Neural cell (in vitro differentiated cells): ENCODE measurements at regions not wholly inside any gene's neighbourhood (a gene's known extent, or its start where the extent isn't known, plus 50 kb on each side); places are given as distances from the start of the nearest gene placed in this dataset.

Source experiments
- CTCF ChIP-seq: fragments of 450-650 bp; IDR thresholded peaks from 2 replicates; pipeline ENCODE4 v1.5.1; 2014; ENCODE audit warnings: antibody characterized with exemption, mild to moderate bottlenecking, moderate library complexity; ENCODE audit not compliant: poor library complexity, severe bottlenecking
- EP300 ChIP-seq: fragments of 450-650 bp; conservative IDR thresholded peaks from 2 replicates; pipeline ENCODE4 v1.6.1; 2014; ENCODE audit warnings: antibody characterized with exemption, mild to moderate bottlenecking, moderate library complexity; ENCODE audit not compliant: poor library complexity, severe bottlenecking
- EZH2 ChIP-seq: fragments of 200-600, 300-800 bp; shearing (Covaris generic), sonication (generic); IDR thresholded peaks from 2 replicates; pipeline ENCODE4 v1.6.1; 2014; ENCODE audit warnings: antibody characterized with exemption, low read length, borderline replicate concordance, mild to moderate bottlenecking; ENCODE audit not compliant: insufficient read depth, poor library complexity, severe bottlenecking
- MXI1 ChIP-seq: fragments of 450-650 bp; conservative IDR thresholded peaks from 2 replicates; pipeline ENCODE4 v1.6.1; 2014; ENCODE audit warnings: antibody characterized with exemption, mild to moderate bottlenecking; ENCODE audit not compliant: poor library complexity, severe bottlenecking
- POLR2AphosphoS5 ChIP-seq: IDR thresholded peaks from 2 replicates; pipeline ENCODE4 v1.6.1; 2012
- REST ChIP-seq: IDR thresholded peaks from 2 replicates; pipeline ENCODE4 v1.6.1; 2012; ENCODE audit warnings: borderline replicate concordance
- SMC3 ChIP-seq: fragments of 450-650 bp; conservative IDR thresholded peaks from 2 replicates; pipeline ENCODE4 v1.6.1; 2014; ENCODE audit warnings: antibody characterized with exemption, mild to moderate bottlenecking, moderate library complexity; ENCODE audit not compliant: poor library complexity
- TAF1 ChIP-seq: IDR thresholded peaks from 2 replicates; pipeline ENCODE4 v1.6.1; 2012; ENCODE audit warnings: low read depth

DNA sequence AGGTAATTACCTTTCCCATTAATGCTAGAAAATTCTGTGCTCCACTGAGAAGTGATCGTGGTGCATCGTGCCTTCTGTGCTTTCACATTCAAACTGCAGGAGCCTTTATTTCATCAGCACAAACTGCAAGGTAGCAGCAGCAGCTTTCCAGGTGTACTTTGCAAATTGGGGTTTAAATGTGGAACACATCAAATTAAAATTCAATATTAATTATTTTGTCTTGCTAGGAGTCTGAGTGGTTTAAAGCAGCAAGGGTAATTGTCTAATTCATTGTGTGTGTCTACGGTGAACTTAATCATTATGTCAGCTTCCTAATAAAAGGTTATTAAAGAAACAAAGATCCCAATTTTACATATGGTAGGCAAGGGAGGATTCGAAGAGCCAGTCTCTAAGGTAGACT lies 180.8 kb upstream of the ATP5MC3 start:
- TF ChIP-seq CTCF (no peak), REST (no peak), MXI1 (no peak), EZH2 (no peak), EP300 (no peak), SMC3 (no peak), POLR2AphosphoS5 (no peak), TAF1 (no peak)
